Esophagus muscularis mucosa (tissue), 3 donors: ENCODE measurements at regions not wholly inside any gene's neighbourhood (a gene's known extent, or its start where the extent isn't known, plus 50 kb on each side); places are given as distances from the start of the nearest gene placed in this dataset.

Source experiments
- POLR2A ChIP-seq: fragments of 450-650 bp; IDR thresholded peaks from one replicate; pipeline ENCODE4 v1.6.1; 2017; ENCODE audit warnings: antibody characterized with exemption, moderate library complexity, mild to moderate bottlenecking, low read depth
- POLR2AphosphoS5 ChIP-seq, 2 donors: sonication (generic); formaldehyde crosslinking; IDR thresholded peaks; one replicate each; pipeline ENCODE4 v1.6.1; 2017; ENCODE audit warnings: antibody characterized with exemption in 2 of 2
- TF ChIP-seq, protein P1 (sequence below), 3 experiments: fragments of 200-600 bp in 2 of 3; fragments of 450-650 bp in 1 of 3; sonication (generic) in 2 of 3; IDR thresholded peaks; one replicate each; pipeline ENCODE4 v1.5.1; 2017 to 2019; ENCODE audit warnings: antibody characterized with exemption in 3 of 3, mild to moderate bottlenecking in 2 of 3, moderate library complexity in 1 of 3

- TF ChIP-seq, protein P1, sequence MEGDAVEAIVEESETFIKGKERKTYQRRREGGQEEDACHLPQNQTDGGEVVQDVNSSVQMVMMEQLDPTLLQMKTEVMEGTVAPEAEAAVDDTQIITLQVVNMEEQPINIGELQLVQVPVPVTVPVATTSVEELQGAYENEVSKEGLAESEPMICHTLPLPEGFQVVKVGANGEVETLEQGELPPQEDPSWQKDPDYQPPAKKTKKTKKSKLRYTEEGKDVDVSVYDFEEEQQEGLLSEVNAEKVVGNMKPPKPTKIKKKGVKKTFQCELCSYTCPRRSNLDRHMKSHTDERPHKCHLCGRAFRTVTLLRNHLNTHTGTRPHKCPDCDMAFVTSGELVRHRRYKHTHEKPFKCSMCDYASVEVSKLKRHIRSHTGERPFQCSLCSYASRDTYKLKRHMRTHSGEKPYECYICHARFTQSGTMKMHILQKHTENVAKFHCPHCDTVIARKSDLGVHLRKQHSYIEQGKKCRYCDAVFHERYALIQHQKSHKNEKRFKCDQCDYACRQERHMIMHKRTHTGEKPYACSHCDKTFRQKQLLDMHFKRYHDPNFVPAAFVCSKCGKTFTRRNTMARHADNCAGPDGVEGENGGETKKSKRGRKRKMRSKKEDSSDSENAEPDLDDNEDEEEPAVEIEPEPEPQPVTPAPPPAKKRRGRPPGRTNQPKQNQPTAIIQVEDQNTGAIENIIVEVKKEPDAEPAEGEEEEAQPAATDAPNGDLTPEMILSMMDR (IDR thresholded peaks at IDR 0.05): no peak
- TF ChIP-seq POLR2A: no peak
- TF ChIP-seq POLR2AphosphoS5 (IDR thresholded peaks at IDR 0.05): no peak
Observed at GRCh38 chr6:66184091-66184490, 477.1 kb upstream of the EYS start.
